Peyer's patch (tissue), 4 donors: ENCODE measurements at regions not wholly inside any gene's neighbourhood (a gene's known extent, or its start where the extent isn't known, plus 50 kb on each side); places are given as distances from the start of the nearest gene placed in this dataset.

Experiments
- CTCF ChIP-seq, 6 experiments: fragments of 450-650 bp in 4 of 6; fragments of 200-600 bp in 2 of 6; sonication (generic) in 1 of 6; IDR thresholded peaks; one replicate each; pipeline ENCODE4 v1.5.1; 2017 to 2019; ENCODE audit warnings: antibody characterized with exemption in 6 of 6, mild to moderate bottlenecking in 3 of 6, moderate library complexity in 1 of 6
- POLR2A ChIP-seq, 2 donors: fragments of 450-650 bp; IDR thresholded peaks; one replicate each; pipeline ENCODE4 v1.5.1; 2017; ENCODE audit warnings: antibody characterized with exemption in 2 of 2, mild to moderate bottlenecking in 2 of 2, moderate library complexity in 2 of 2

- TF ChIP-seq CTCF (IDR thresholded peaks at IDR 0.05) (no peak), POLR2A (IDR thresholded peaks at IDR 0.05) (no peak)
Observed at GRCh38 chr22:49048591-49048990, 779.1 kb downstream of the BRD1 start.
